ENCODE measurements at regions not wholly inside any gene's neighbourhood (a gene's known extent, or its start where the extent isn't known, plus 50 kb on each side); places are given as distances from the start of the nearest gene placed in this dataset.
"Not testable (repeated sequence)": the region's sequence is repeated elsewhere in the genome, so short reads cannot be mapped to it uniquely, and the experiment has no call there.

GRCh38 chr7:121744877-121745276 lies 128.1 kb upstream of the PTPRZ1 start:
- no peak for DNase-seq (ENCODE audit: low spot score)

- no peak for DNase-seq (ENCODE audit: low spot score)
Measured at GRCh38 chr7:121744319-121744718, 128.6 kb upstream of the PTPRZ1 start.

GRCh38 chr7:121741896-121742295 lies 131.1 kb upstream of the PTPRZ1 start:
- DNase-seq (ENCODE audit: low spot score) = no peak

- no peak for DNase-seq (ENCODE audit: low spot score)
Measured at GRCh38 chr7:121739465-121739864, 133.5 kb upstream of the PTPRZ1 start.

- DNase-seq (ENCODE audit: low spot score) = no peak
Measured at GRCh38 chr7:121730869-121731268, 142.1 kb upstream of the PTPRZ1 start.

- no peak for DNase-seq (ENCODE audit: low spot score)
Measured at GRCh38 chr7:121714559-121715303, 158.2 kb upstream of the PTPRZ1 start.

GRCh38 chr7:121712961-121713360 lies 160.0 kb upstream of the PTPRZ1 start:
- not testable (repeated sequence) for DNase-seq (ENCODE audit: low spot score)

- DNase-seq (ENCODE audit: low spot score) = no peak
Measured at GRCh38 chr7:121697731-121698316, 175.1 kb upstream of the PTPRZ1 start.

- DNase-seq (ENCODE audit: low spot score) = no peak
Measured at GRCh38 chr7:121696954-121697353, 176.0 kb upstream of the PTPRZ1 start.

GRCh38 chr7:121689749-121690148 lies 183.2 kb upstream of the PTPRZ1 start:
- DNase-seq (ENCODE audit: low spot score) = no peak

GRCh38 chr7:121681700-121682099 lies 191.3 kb upstream of the PTPRZ1 start:
- no peak for DNase-seq (ENCODE audit: low spot score)

- no peak for DNase-seq (ENCODE audit: low spot score)
Measured at GRCh38 chr7:121676168-121676567, 196.8 kb upstream of the PTPRZ1 start.

- not testable (repeated sequence) for DNase-seq (ENCODE audit: low spot score)
Measured at GRCh38 chr7:121674455-121674854, 198.5 kb upstream of the PTPRZ1 start.

- DNase-seq (ENCODE audit: low spot score) = no peak
Measured at GRCh38 chr7:121669144-121669543, 203.8 kb upstream of the PTPRZ1 start.

GRCh38 chr7:121666306-121666705 lies 206.7 kb upstream of the PTPRZ1 start:
- DNase-seq (ENCODE audit: low spot score) = no peak

- DNase-seq (ENCODE audit: low spot score) = no peak
Measured at GRCh38 chr7:121643320-121643719, 229.6 kb upstream of the PTPRZ1 start.

- DNase-seq (ENCODE audit: low spot score) = no peak
Measured at GRCh38 chr7:121639705-121640104, 233.3 kb upstream of the PTPRZ1 start.

- DNase-seq (ENCODE audit: low spot score) = no peak
Measured at GRCh38 chr7:121638286-121638685, 234.7 kb upstream of the PTPRZ1 start.

- no peak for DNase-seq (ENCODE audit: low spot score)
Measured at GRCh38 chr7:121634356-121634755, 238.2 kb upstream of the FAM3C start.

GRCh38 chr7:121633186-121633585 lies 237.1 kb upstream of the FAM3C start:
- no peak for DNase-seq (ENCODE audit: low spot score)

- peak; percentile 4 for DNase-seq (ENCODE audit: low spot score)
Measured at GRCh38 chr7:121624958-121625357, 228.8 kb upstream of the FAM3C start.

GRCh38 chr7:121623130-121623872 lies 227.2 kb upstream of the FAM3C start:
- no peak for DNase-seq (ENCODE audit: low spot score)

GRCh38 chr7:121621937-121622336 lies 225.8 kb upstream of the FAM3C start:
- DNase-seq (ENCODE audit: low spot score) = no peak
